ENCODE measurements at regions not wholly inside any gene's neighbourhood (a gene's known extent, or its start where the extent isn't known, plus 50 kb on each side); places are given as distances from the start of the nearest gene placed in this dataset.

DNA sequence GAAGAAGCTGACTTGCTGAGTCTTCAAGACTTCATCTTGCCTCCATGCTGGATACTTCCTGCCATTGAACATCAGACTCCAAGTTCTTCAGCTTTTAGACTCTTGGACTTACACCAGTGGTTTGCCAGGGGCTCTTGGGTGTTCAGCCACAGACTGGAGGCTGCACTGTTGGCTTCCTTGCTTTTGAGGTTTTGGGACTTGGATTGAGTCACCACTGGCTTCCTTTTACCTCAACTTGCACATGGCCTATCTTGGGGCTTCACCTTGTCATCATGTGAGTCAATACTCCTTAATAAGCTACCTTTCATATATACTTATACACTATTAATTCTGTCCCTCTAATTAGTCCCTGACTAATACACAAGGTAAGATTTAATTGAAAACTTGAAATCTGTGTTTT is 361.7 kb upstream of the SEMA3C start:
- Histone ChIP-seq H3K27me3 (ENCODE audit: control insufficient read depth in 4 of 4, insufficient read depth in 4 of 4, low read length in 3 of 4) (no peaks in the 10 kb centered on the region), H3K36me3 (ENCODE audit: control insufficient read depth in 4 of 4, insufficient read depth in 3 of 4, low read depth in 1 of 4, low read length in 3 of 4) (no peaks in the 10 kb centered on the region), H3K9ac (ENCODE audit: low read depth in 1 of 2, low read length in 2 of 2) (no peak overlapping the region), H3K27ac (ENCODE audit: low read depth in 1 of 2, low read length in 2 of 2) (no peak overlapping the region), H3K4me3 (ENCODE audit: low read depth in 1 of 3, low read length in 3 of 3) (no peak overlapping the region), H3K9me3 (ENCODE audit: control insufficient read depth in 4 of 4, low read length in 3 of 4) (peaks cover 0 to under 1% (median 0%) of the 10 kb centered on the region in 4 donors), H3K4me1 (ENCODE audit: control insufficient read depth in 4 of 4, insufficient read depth in 4 of 4, low read length in 3 of 4) (no peaks in the 10 kb centered on the region)
- TF ChIP-seq RXRA (IDR thresholded peaks at IDR 0.05) (no peak), EGR1 (IDR thresholded peaks at IDR 0.05; ENCODE audit: low read depth in 2 of 2) (no peak), FOXA1 (IDR thresholded peaks at IDR 0.05) (no peak), FOXA2 (IDR thresholded peaks at IDR 0.05) (no peak), HNF4A (conservative IDR thresholded peaks at IDR 0.05) (no peak), HNF4G (IDR thresholded peaks at IDR 0.05) (no peak), NR2F2 (IDR thresholded peaks at IDR 0.05) (no peak), REST (IDR thresholded peaks at IDR 0.05) (no peak), SP1 (IDR thresholded peaks at IDR 0.05) (no peak), YY1 (IDR thresholded peaks at IDR 0.05) (no peak), TAF1 (conservative IDR thresholded peaks at IDR 0.05) (no peak), RAD21 (IDR thresholded peaks at IDR 0.05) (no peak), GABPA (IDR thresholded peaks at IDR 0.05 in 1 of 2, conservative IDR thresholded peaks at IDR 0.05 in 1 of 2) (no peak)
- TF ChIP-seq, protein P1, sequence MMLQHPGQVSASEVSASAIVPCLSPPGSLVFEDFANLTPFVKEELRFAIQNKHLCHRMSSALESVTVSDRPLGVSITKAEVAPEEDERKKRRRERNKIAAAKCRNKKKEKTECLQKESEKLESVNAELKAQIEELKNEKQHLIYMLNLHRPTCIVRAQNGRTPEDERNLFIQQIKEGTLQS (IDR thresholded peaks at IDR 0.05), result no peak
- TF ChIP-seq, protein P2, sequence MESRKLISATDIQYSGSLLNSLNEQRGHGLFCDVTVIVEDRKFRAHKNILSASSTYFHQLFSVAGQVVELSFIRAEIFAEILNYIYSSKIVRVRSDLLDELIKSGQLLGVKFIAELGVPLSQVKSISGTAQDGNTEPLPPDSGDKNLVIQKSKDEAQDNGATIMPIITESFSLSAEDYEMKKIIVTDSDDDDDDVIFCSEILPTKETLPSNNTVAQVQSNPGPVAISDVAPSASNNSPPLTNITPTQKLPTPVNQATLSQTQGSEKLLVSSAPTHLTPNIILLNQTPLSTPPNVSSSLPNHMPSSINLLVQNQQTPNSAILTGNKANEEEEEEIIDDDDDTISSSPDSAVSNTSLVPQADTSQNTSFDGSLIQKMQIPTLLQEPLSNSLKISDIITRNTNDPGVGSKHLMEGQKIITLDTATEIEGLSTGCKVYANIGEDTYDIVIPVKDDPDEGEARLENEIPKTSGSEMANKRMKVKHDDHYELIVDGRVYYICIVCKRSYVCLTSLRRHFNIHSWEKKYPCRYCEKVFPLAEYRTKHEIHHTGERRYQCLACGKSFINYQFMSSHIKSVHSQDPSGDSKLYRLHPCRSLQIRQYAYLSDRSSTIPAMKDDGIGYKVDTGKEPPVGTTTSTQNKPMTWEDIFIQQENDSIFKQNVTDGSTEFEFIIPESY (IDR thresholded peaks at IDR 0.05), result no peak
- no peak for DNase-seq (ENCODE audit: low spot score)

GRCh38 chr7:81277691-81278090 is 358.8 kb upstream of the SEMA3C start:
- Histone ChIP-seq H3K9me3 (ENCODE audit: control insufficient read depth in 4 of 4, low read length in 3 of 4) (no peaks in the 10 kb centered on the region), H3K9ac (ENCODE audit: low read depth in 1 of 2, low read length in 2 of 2) (no peak overlapping the region), H3K4me3 (ENCODE audit: low read depth in 1 of 3, low read length in 3 of 3) (no peak overlapping the region), H3K27ac (ENCODE audit: low read depth in 1 of 2, low read length in 2 of 2) (no peak overlapping the region), H3K36me3 (ENCODE audit: control insufficient read depth in 4 of 4, insufficient read depth in 3 of 4, low read depth in 1 of 4, low read length in 3 of 4) (no peaks in the 10 kb centered on the region), H3K27me3 (ENCODE audit: control insufficient read depth in 4 of 4, insufficient read depth in 4 of 4, low read length in 3 of 4) (no peaks in the 10 kb centered on the region), H3K4me1 (ENCODE audit: control insufficient read depth in 4 of 4, insufficient read depth in 4 of 4, low read length in 3 of 4) (no peaks in the 10 kb centered on the region)
- DNase-seq (ENCODE audit: low spot score), result no peak
- TF ChIP-seq SP1 (IDR thresholded peaks at IDR 0.05), result no peak
- 52% methylated on average over 2 of the region's 2 CpGs for WGBS
